OCI-LY1 (cell line): ENCODE measurements at regions not wholly inside any gene's neighbourhood (a gene's known extent, or its start where the extent isn't known, plus 50 kb on each side); places are given as distances from the start of the nearest gene placed in this dataset.

Source experiments
- CTCF ChIP-seq: fragments of 200-600 bp; sonication (generic), shearing (Covaris generic); IDR thresholded peaks from 2 replicates; pipeline ENCODE4 v1.5.1; 2017; ENCODE audit warnings: mild to moderate bottlenecking, antibody characterized with exemption, low read length, moderate library complexity, mixed read lengths
- EZH2 ChIP-seq: fragments of 200-600 bp; sonication (generic), shearing (Covaris generic); IDR thresholded peaks from 2 replicates; pipeline ENCODE4 v1.8.0; 2017; ENCODE audit warnings: borderline replicate concordance, mixed run types, mild to moderate bottlenecking, antibody characterized with exemption, low read length, moderate library complexity, mixed read lengths

DNA sequence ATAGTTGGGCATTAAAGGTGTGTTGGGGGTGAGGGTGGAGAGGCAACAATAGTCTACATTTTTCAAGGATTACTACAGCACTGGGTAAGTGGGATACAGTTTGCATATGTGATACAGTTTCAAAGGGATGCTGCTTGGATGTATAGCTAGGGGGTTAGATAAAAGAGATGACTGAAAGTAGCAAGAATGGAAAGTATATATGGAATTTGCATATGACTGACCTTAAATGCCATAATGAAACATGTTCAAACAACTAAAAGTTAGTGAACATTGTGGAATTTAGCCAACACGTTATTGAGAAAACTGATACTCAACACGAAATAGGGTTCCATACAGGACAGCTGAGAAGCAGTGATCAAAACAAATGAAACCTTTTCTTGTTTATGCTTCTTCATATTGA lies 124.8 kb upstream of the CHRM3 start:
- TF ChIP-seq CTCF, result no peak
- no peak for TF ChIP-seq EZH2
